Ascending aorta (tissue), 2 donors: ENCODE measurements at regions not wholly inside any gene's neighbourhood (a gene's known extent, or its start where the extent isn't known, plus 50 kb on each side); places are given as distances from the start of the nearest gene placed in this dataset.

ENCODE experiments used
- DNase-seq, 2 donors: peaks; one replicate each; pipeline ENCODE4 v3.0.0-alpha.2; 2019; ENCODE audit warnings: low spot score in 2 of 2
- H3K27ac ChIP-seq, 2 donors: fragments of 200-600 bp; sonication (generic); one replicate each; pipeline ENCODE4 v1.5.1; 2016 to 2017; ENCODE audit warnings: mild to moderate bottlenecking in 1 of 2
- H3K27me3 ChIP-seq: fragments of 200-600 bp; sonication (generic); one replicate; pipeline ENCODE4 v1.5.1; 2017
- H3K36me3 ChIP-seq, 2 donors: fragments of 200-600 bp; sonication (generic); one replicate each; pipeline ENCODE4 v1.5.1; 2016
- H3K4me1 ChIP-seq, 2 donors: fragments of 200-600 bp; sonication (generic); one replicate each; pipeline ENCODE4 v1.5.1; 2016 to 2017; ENCODE audit warnings: mild to moderate bottlenecking in 1 of 2
- H3K4me3 ChIP-seq, 2 donors: fragments of 200-600 bp; sonication (generic); one replicate each; pipeline ENCODE4 v1.5.1; 2016 to 2017; ENCODE audit warnings: mild to moderate bottlenecking in 1 of 2
- H3K9me3 ChIP-seq, 2 donors: fragments of 200-600 bp; sonication (generic); one replicate each; pipeline ENCODE4 v1.5.1; 2016
- intact Hi-C: fragments of 100-400 bp; cut with DNase I; formaldehyde crosslinking; loops from one replicate; pipeline ENCODE4 v1.15.1; 2023
- TF ChIP-seq, protein P1 (sequence below), 3 experiments: fragments of 200-600 bp in 2 of 3; fragments of 450-650 bp in 1 of 3; sonication (generic) in 2 of 3; IDR thresholded peaks; one replicate each; pipeline ENCODE4 v1.5.1; 2016 to 2019; ENCODE audit warnings: antibody characterized with exemption in 3 of 3, mild to moderate bottlenecking in 1 of 3, moderate library complexity in 1 of 3

DNA sequence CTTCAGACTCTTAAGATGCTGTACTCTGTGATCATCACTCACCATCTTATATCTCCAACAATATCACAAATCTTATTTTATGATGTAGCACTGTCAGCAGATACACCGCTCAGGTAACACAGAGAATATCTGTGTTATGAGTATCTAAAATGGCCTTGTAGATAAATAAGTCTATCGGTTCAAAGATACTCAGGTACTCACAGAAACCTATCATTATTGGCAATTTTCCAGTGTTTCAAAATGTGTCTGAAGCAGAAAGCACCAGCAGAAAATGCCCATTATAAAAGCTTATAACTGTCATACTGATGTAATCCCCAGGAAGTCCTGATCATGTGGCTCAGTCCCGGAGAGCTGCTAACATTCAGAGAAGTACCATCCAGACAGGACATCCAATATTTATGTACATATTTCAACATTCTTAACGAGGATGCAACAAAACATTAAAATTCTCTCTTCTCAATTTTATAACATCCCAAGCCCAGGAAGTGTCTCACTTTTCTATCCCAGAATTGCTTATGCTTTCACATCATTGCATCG lies 190.7 kb upstream of the LMNTD1 start:
- no peak overlapping the region for H3K4me3 ChIP-seq
- no peak for DNase-seq
- no peak overlapping the region for H3K27ac ChIP-seq
- H3K4me1 ChIP-seq: no peaks in the 10 kb centered on the region
- TF ChIP-seq, protein P1, sequence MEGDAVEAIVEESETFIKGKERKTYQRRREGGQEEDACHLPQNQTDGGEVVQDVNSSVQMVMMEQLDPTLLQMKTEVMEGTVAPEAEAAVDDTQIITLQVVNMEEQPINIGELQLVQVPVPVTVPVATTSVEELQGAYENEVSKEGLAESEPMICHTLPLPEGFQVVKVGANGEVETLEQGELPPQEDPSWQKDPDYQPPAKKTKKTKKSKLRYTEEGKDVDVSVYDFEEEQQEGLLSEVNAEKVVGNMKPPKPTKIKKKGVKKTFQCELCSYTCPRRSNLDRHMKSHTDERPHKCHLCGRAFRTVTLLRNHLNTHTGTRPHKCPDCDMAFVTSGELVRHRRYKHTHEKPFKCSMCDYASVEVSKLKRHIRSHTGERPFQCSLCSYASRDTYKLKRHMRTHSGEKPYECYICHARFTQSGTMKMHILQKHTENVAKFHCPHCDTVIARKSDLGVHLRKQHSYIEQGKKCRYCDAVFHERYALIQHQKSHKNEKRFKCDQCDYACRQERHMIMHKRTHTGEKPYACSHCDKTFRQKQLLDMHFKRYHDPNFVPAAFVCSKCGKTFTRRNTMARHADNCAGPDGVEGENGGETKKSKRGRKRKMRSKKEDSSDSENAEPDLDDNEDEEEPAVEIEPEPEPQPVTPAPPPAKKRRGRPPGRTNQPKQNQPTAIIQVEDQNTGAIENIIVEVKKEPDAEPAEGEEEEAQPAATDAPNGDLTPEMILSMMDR (IDR thresholded peaks at IDR 0.05): no peak
- no peaks in the 10 kb centered on the region for H3K36me3 ChIP-seq
- intact Hi-C loops: no loop called here
- no peaks in the 10 kb centered on the region for H3K27me3 ChIP-seq
- H3K9me3 ChIP-seq: no peaks in the 10 kb centered on the region

DNA sequence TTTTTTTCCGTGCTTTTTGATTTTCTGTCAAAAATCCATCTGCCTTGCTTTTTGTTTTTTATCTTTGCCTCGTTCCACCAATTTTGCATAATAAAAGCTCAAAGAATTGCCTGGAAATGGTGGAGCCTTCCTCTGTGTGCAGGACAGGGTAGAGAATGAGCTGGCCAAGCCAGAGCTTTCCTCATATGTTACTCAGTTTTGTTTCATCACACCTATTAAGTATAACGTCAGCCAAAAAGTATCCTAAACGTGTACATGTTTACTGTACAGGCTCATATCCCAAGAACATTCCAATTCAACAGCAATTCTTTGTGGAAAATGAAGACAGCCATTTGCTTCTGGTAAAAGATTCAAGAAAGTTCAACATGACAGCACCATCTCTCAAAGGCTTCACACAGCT lies 191.2 kb upstream of the LMNTD1 start:
- Histone ChIP-seq H3K9me3 (no peaks in the 10 kb centered on the region), H3K27me3 (no peaks in the 10 kb centered on the region), H3K36me3 (no peaks in the 10 kb centered on the region), H3K4me1 (no peaks in the 10 kb centered on the region), H3K27ac (no peak overlapping the region), H3K4me3 (no peak overlapping the region)
- intact Hi-C loops: no loop called here
- no peak for DNase-seq
- TF ChIP-seq, protein P1 (IDR thresholded peaks at IDR 0.05): no peak

DNA sequence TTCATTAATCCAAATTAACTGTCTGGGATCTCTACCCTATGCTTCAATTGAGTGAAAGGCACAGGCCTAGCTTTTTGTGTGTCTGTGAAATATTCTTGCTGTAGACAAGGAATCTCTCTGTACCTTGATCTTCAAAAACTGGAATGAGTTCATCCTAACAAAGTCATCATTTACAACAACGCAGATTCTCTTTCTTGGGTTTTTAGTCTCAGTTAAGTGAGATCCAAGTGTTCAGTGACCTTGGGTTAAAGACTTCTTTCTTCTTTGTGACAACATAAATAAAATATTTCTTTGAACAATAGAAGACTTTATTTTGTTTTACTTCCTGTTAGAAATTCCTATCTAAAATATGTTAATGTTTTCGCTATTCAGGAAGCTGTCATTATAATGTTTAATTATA lies 192.2 kb upstream of the LMNTD1 start:
- H3K4me1 ChIP-seq: no peaks in the 10 kb centered on the region
- no peak for DNase-seq
- H3K9me3 ChIP-seq: no peaks in the 10 kb centered on the region
- intact Hi-C loops: no loop called here
- TF ChIP-seq, protein P1 (IDR thresholded peaks at IDR 0.05): no peak
- no peak overlapping the region for H3K27ac ChIP-seq
- no peaks in the 10 kb centered on the region for H3K36me3 ChIP-seq
- no peaks in the 10 kb centered on the region for H3K27me3 ChIP-seq
- no peak overlapping the region for H3K4me3 ChIP-seq

DNA sequence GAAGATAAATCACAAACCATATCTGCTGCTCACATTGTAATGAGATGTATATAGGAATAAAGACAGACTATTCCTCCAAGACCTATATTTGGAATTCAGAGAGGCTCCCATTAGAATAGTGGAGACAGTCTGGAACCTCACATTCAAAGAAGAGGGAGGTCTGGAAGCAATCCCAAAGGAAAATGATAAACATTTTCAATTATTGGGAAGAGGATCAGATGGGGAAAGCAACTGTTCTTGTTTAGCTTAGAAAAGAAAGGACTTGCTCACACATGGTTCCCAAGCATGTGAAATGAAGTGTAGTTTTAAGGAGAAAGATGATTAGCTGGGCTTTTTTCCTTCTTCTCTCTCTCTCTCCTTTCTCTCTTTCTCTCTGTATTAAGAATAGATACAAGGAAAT lies 193.0 kb upstream of the LMNTD1 start:
- Histone ChIP-seq H3K9me3 (no peaks in the 10 kb centered on the region), H3K4me3 (no peak overlapping the region), H3K4me1 (no peaks in the 10 kb centered on the region), H3K36me3 (no peaks in the 10 kb centered on the region), H3K27ac (no peak overlapping the region), H3K27me3 (no peaks in the 10 kb centered on the region)
- TF ChIP-seq, protein P1 (IDR thresholded peaks at IDR 0.05): no peak
- intact Hi-C loops: no loop called here
- DNase-seq: no peak

DNA sequence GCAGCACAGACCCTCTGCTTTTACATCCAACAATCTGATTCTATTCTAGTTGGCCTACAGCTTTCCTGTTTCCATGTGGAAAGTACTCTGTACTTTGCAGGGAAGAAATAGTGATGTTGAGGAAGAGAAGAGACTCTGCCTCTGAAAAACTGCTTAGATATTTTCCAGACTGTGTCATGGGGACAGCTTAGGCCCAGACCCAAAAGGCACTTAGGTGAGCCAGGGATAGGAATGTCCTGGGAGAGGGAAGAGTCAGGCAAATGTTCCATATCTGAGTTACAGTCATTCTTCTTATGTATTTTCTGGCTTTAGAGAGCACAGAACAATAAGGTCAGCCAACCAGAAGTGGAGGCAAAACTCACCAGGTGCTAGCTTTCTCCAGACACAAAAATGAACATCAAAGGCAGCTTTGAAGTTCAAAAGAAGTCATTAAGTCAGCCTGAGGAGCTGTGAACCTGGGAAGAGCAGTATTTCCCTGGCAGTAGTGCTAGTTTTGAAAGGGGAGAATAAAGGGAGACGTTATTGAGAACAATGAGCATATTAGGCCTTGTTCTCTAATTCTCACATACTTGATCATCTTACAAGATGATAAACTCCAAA lies 199.7 kb upstream of the LMNTD1 start:
- no peaks in the 10 kb centered on the region for H3K4me1 ChIP-seq
- no peak overlapping the region for H3K4me3 ChIP-seq
- intact Hi-C loops: no loop called here
- H3K27me3 ChIP-seq: no peaks in the 10 kb centered on the region
- H3K27ac ChIP-seq: no peak overlapping the region
- no peaks in the 10 kb centered on the region for H3K9me3 ChIP-seq
- TF ChIP-seq, protein P1 (IDR thresholded peaks at IDR 0.05): no peak
- H3K36me3 ChIP-seq: no peaks in the 10 kb centered on the region
- DNase-seq: no peak
